Memory B cell (primary cell): ENCODE measurements at regions not wholly inside any gene's neighbourhood (a gene's known extent, or its start where the extent isn't known, plus 50 kb on each side); places are given as distances from the start of the nearest gene placed in this dataset.
"Not testable (repeated sequence)": the region's sequence is repeated elsewhere in the genome, so short reads cannot be mapped to it uniquely, and the experiment has no call there.

Source experiments
- ATAC-seq: fragments of 150-1000 bp; cut with Tn5 transposase; 2 replicates; pipeline ENCODE4 v1.10.0; 2021; ENCODE audit warnings: low read depth, mild to moderate bottlenecking, moderate library complexity
- DNase-seq, 2 donors: peaks; one replicate each; pipeline ENCODE4 v3.0.0; 2022; ENCODE audit warnings: low spot score in 2 of 2
- H3K27ac Mint-ChIP-seq: one replicate; pipeline ENCODE4 v1.8.0; 2022; ENCODE audit warnings: mild to moderate bottlenecking, moderate library complexity, mixed read lengths
- H3K27me3 Mint-ChIP-seq: one replicate; pipeline ENCODE4 v1.8.0; 2022; ENCODE audit warnings: mixed read lengths
- H3K36me3 Mint-ChIP-seq: one replicate; pipeline ENCODE4 v1.8.0; 2022; ENCODE audit warnings: mild to moderate bottlenecking, mixed read lengths
- H3K4me1 Mint-ChIP-seq: one replicate; pipeline ENCODE4 v1.8.0; 2022; ENCODE audit warnings: mixed read lengths
- H3K4me3 Mint-ChIP-seq: one replicate; pipeline ENCODE4 v1.8.0; 2022; ENCODE audit warnings: mild to moderate bottlenecking, moderate library complexity, mixed read lengths
- H3K9me3 Mint-ChIP-seq: one replicate; pipeline ENCODE4 v1.8.0; 2022; ENCODE audit warnings: mixed read lengths

DNA sequence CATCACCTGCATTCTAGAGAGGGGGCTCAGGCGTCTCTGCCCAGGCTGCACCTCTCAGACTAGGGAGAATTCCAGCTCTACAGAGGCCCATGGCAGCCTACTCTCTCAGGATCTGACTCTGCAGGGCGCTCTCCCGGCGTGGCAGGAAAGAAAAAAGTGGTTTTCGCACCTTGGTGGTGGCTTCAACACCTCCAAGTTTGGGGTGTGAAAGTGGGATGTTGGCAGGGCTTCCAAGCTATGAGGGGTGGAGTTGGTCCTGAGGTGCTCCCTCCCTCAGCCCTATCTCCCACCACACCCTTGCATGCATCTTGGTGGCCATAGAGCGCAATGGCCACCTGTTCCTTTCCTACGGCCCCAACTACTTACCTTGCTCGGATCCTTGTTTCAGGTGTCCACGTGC, 166.5 kb downstream of the VSIG4 start:
- no peak for DNase-seq
- Mint-ChIP-seq H3K9me3 (no peaks in the 10 kb centered on the region), H3K4me1 (peaks cover 16% of the 10 kb centered on the region), H3K27ac (no peak overlapping the region), H3K36me3 (no peaks in the 10 kb centered on the region), H3K27me3 (no peaks in the 10 kb centered on the region), H3K4me3 (no peak overlapping the region)
- ATAC-seq = no peak

- Mint-ChIP-seq H3K4me1 (peaks cover 16% of the 10 kb centered on the region), H3K27ac (no peak overlapping the region), H3K36me3 (no peaks in the 10 kb centered on the region), H3K9me3 (no peaks in the 10 kb centered on the region), H3K27me3 (no peaks in the 10 kb centered on the region), H3K4me3 (no peak overlapping the region)
- peak; percentile 43 for ATAC-seq
- no peak for DNase-seq
Observed at GRCh38 chrX:65871671-65872311, 168.1 kb downstream of the VSIG4 start.

DNA sequence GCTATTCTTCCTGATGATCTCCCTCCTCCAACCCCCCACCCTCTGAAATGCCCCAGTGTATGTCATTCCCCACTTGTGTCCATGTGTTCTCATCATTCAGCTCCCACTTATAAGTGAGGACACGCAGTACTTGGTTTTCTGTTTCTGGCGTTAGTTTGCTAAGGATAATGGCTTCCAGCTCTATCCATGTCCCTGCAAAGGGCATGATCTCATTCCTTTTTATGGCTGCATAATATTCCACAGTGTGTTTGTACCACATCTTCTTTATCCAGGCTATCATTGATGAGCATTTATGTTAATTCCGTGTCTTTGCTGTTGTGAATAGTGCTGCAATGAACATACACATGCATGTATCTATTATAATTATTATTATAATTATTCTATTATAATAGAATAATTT, 169.3 kb downstream of the VSIG4 start:
- not testable (repeated sequence) for H3K9me3 Mint-ChIP-seq, H3K36me3 Mint-ChIP-seq, H3K27me3 Mint-ChIP-seq, DNase-seq, ATAC-seq, H3K4me3 Mint-ChIP-seq, H3K27ac Mint-ChIP-seq
- peaks cover 20% of the 10 kb centered on the region for H3K4me1 Mint-ChIP-seq

- Mint-ChIP-seq H3K9me3 (no peaks in the 10 kb centered on the region), H3K4me1 (peaks cover 10% of the 10 kb centered on the region), H3K27ac (no peak overlapping the region), H3K36me3 (no peaks in the 10 kb centered on the region), H3K4me3 (no peak overlapping the region), H3K27me3 (peaks cover 2% of the 10 kb centered on the region)
- ATAC-seq = peak; percentile 37
- no peak for DNase-seq
Observed at GRCh38 chrX:65866773-65867172, 173.1 kb downstream of the VSIG4 start.

GRCh38 chrX:65866146-65866545, 173.7 kb downstream of the VSIG4 start:
- no peak for DNase-seq
- no peak overlapping the region for H3K4me3 Mint-ChIP-seq
- H3K27me3 Mint-ChIP-seq = peaks cover 2% of the 10 kb centered on the region
- no peak overlapping the region for H3K27ac Mint-ChIP-seq
- peaks cover 10% of the 10 kb centered on the region for H3K4me1 Mint-ChIP-seq
- H3K9me3 Mint-ChIP-seq = no peaks in the 10 kb centered on the region
- no peaks in the 10 kb centered on the region for H3K36me3 Mint-ChIP-seq
- ATAC-seq = peak; percentile 52

GRCh38 chrX:65862638-65863037, 177.2 kb downstream of the VSIG4 start:
- peaks cover 12% of the 10 kb centered on the region for H3K4me1 Mint-ChIP-seq
- H3K4me3 Mint-ChIP-seq = no peak overlapping the region
- no peaks in the 10 kb centered on the region for H3K36me3 Mint-ChIP-seq
- no peak for DNase-seq
- no peaks in the 10 kb centered on the region for H3K9me3 Mint-ChIP-seq
- H3K27ac Mint-ChIP-seq = no peak overlapping the region
- ATAC-seq = no peak
- H3K27me3 Mint-ChIP-seq = peaks cover 2% of the 10 kb centered on the region

GRCh38 chrX:65859299-65859698, 180.6 kb downstream of the VSIG4 start:
- no peak for DNase-seq
- peaks cover 7% of the 10 kb centered on the region for H3K4me1 Mint-ChIP-seq
- H3K4me3 Mint-ChIP-seq = no peak overlapping the region
- H3K27ac Mint-ChIP-seq = no peak overlapping the region
- H3K9me3 Mint-ChIP-seq = peaks cover 2% of the 10 kb centered on the region
- H3K36me3 Mint-ChIP-seq = peaks cover 1% of the 10 kb centered on the region
- no peak for ATAC-seq
- peaks cover 2% of the 10 kb centered on the region for H3K27me3 Mint-ChIP-seq

DNA sequence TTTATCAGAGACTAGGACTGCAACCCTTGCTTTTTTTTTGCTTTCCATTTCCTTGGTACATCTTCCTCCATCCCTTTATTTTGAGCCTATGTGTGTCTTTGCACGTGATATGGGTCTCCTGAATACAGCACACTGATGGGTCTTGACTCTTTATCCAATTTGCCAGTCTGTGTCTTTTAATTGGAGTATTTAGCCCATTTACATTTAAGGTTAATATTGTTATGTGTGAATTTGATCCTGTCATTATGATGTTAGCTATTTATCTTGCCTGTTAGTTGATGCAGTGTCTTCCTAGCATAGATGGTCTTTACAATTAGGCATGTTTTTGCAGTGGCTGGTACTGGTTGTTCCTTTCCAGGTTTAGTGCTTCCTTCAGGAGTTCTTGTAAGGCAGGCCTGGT, 185.4 kb downstream of the VSIG4 start:
- not testable (repeated sequence) for H3K27ac Mint-ChIP-seq, ATAC-seq, H3K36me3 Mint-ChIP-seq, H3K27me3 Mint-ChIP-seq, DNase-seq, H3K4me3 Mint-ChIP-seq, H3K9me3 Mint-ChIP-seq, H3K4me1 Mint-ChIP-seq

DNA sequence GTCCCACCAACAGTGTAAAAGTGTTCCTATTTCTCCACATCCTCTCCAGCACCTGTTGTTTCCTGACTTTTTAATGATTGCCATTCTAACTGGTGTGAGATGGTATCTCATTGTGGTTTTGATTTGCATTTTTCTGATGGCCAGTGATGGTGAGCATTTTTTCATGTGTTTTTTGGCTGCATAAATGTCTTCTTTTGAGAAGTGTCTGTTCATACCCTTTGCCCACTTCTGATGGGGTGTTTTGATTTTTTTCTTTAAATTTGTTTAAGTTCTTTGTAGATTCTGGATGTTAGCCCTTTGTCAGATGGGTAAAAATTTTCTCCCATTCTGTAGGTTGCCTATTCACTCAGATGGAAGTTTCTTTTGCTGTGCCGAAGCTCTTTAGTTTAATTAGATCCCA, 183.9 kb downstream of the MSN start:
- H3K4me3 Mint-ChIP-seq, H3K27me3 Mint-ChIP-seq, H3K4me1 Mint-ChIP-seq, H3K27ac Mint-ChIP-seq, ATAC-seq, DNase-seq, H3K36me3 Mint-ChIP-seq, H3K9me3 Mint-ChIP-seq: not testable (repeated sequence)

DNA sequence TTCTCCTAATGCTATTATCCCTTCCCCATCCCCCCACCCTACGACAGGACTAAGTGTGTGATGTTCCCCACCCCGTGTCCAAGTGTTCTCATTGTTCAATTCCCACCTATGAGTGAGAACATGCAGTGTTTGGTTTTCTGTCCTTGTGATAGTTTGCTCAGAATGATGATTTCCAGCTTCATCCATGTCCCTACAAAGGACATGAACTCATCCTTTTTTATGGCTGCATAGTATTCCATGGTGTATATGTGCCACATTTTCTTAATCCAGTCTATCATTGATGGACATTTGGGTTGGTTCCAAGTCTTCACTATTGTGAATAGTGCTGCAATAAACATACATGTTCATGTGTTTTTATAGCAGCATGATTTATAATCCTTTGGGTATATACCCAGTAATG, 183.4 kb downstream of the MSN start:
- not testable (repeated sequence) for H3K9me3 Mint-ChIP-seq

GRCh38 chrX:65846974-65847373, 179.5 kb downstream of the MSN start:
- H3K4me1 Mint-ChIP-seq = peaks cover 3% of the 10 kb centered on the region

More for the DNA sequence above, 183.4 kb downstream of the MSN start:
- not testable (repeated sequence) for H3K27me3 Mint-ChIP-seq, ATAC-seq, H3K27ac Mint-ChIP-seq, H3K36me3 Mint-ChIP-seq, H3K4me3 Mint-ChIP-seq, H3K4me1 Mint-ChIP-seq, DNase-seq

DNA sequence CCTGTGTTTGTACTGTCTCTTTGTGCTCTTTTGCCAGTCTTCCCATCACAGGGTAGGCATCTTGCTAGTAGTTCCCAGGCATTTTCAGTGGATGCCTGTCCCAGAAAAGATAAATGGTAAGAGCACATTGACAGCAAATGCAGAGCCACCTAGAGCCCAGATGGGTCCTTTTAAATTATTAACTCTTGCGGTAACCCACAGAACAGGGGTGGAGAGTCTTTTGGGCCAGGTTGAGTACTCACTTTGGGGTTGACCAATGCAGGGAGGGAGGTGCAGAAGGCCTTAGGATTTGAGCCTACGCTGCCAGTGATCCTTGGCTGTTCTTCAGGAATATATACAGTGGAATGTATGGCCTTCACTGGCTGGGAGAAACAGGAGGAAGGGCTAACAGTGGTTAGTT, 173.8 kb downstream of the MSN start:
- no peak for ATAC-seq
- Mint-ChIP-seq H3K4me3 (no peak overlapping the region), H3K36me3 (no peaks in the 10 kb centered on the region), H3K4me1 (peaks cover 3% of the 10 kb centered on the region), H3K27ac (no peak overlapping the region), H3K9me3 (no peaks in the 10 kb centered on the region), H3K27me3 (no peaks in the 10 kb centered on the region)
- DNase-seq = no peak

More at GRCh38 chrX:65846974-65847373, 179.5 kb downstream of the MSN start:
- ATAC-seq (no peak), DNase-seq (no peak)
- H3K36me3 Mint-ChIP-seq = no peaks in the 10 kb centered on the region
- no peak overlapping the region for H3K4me3 Mint-ChIP-seq
- H3K27me3 Mint-ChIP-seq = no peaks in the 10 kb centered on the region
- H3K9me3 Mint-ChIP-seq = no peaks in the 10 kb centered on the region
- no peak overlapping the region for H3K27ac Mint-ChIP-seq

GRCh38 chrX:65838674-65839073, 171.2 kb downstream of the MSN start:
- no peak for DNase-seq

GRCh38 chrX:65837875-65838549, 170.6 kb downstream of the MSN start:
- no peak overlapping the region for H3K4me3 Mint-ChIP-seq
- no peaks in the 10 kb centered on the region for H3K36me3 Mint-ChIP-seq
- peaks cover 3% of the 10 kb centered on the region for H3K4me1 Mint-ChIP-seq
- H3K27ac Mint-ChIP-seq = no peak overlapping the region
- H3K27me3 Mint-ChIP-seq = no peaks in the 10 kb centered on the region
- ATAC-seq = no peak
- no peak for DNase-seq
- H3K9me3 Mint-ChIP-seq = no peaks in the 10 kb centered on the region

More at GRCh38 chrX:65838674-65839073, 171.2 kb downstream of the MSN start:
- no peak for ATAC-seq
- no peak overlapping the region for H3K4me3 Mint-ChIP-seq
- H3K4me1 Mint-ChIP-seq = peaks cover 3% of the 10 kb centered on the region
- H3K36me3 Mint-ChIP-seq = no peaks in the 10 kb centered on the region
- no peaks in the 10 kb centered on the region for H3K27me3 Mint-ChIP-seq
- no peak overlapping the region for H3K27ac Mint-ChIP-seq
- H3K9me3 Mint-ChIP-seq = no peaks in the 10 kb centered on the region

GRCh38 chrX:65831268-65831667, 163.8 kb downstream of the MSN start:
- Mint-ChIP-seq H3K27me3 (no peaks in the 10 kb centered on the region), H3K36me3 (peaks cover 2% of the 10 kb centered on the region), H3K4me3 (no peak overlapping the region), H3K4me1 (no peaks in the 10 kb centered on the region), H3K9me3 (no peaks in the 10 kb centered on the region), H3K27ac (no peak overlapping the region)
- ATAC-seq = no peak
- DNase-seq = no peak
